Keratinocyte (primary cell): ENCODE measurements at regions not wholly inside any gene's neighbourhood (a gene's known extent, or its start where the extent isn't known, plus 50 kb on each side); places are given as distances from the start of the nearest gene placed in this dataset.

ENCODE experiments used
- DNase-seq: peaks from one replicate; pipeline ENCODE4 v3.0.0-alpha.2; 2011; ENCODE audit warnings: low read depth, missing footprints, low spot score
- FAIRE-seq: peaks from 2 replicates; lab custom pipeline; 2011; peaks lifted over from hg19 to GRCh38; lab: Jason Lieb, UNC
- H2AFZ ChIP-seq: 2 replicates; pipeline ENCODE4 v1.6.0; 2012; ENCODE audit warnings: low read length, control low read depth, inconsistent platforms; ENCODE audit not compliant: control insufficient read depth
- H3K27ac ChIP-seq: 2 replicates; pipeline ENCODE4 v1.5.1; 2011; ENCODE audit warnings: low read length; ENCODE audit not compliant: control insufficient read depth, insufficient read depth
- H3K27me3 ChIP-seq: 3 replicates; pipeline ENCODE4 v1.6.0; 2011; ENCODE audit warnings: low read length; ENCODE audit not compliant: control insufficient read depth, insufficient read depth; ENCODE audit errors: extremely low read depth
- H3K36me3 ChIP-seq, 2 experiments: 2 replicates in 1 of 2; 3 replicates in 1 of 2; pipeline ENCODE4 v1.5.1; 2011; ENCODE audit warnings: low read length in 2 of 2, mild to moderate bottlenecking in 1 of 2; ENCODE audit not compliant: control insufficient read depth in 2 of 2, insufficient read depth in 2 of 2; ENCODE audit errors: extremely low read depth in 1 of 2
- H3K4me1 ChIP-seq: 3 replicates; pipeline ENCODE4 v1.5.1; 2011; ENCODE audit warnings: low read length; ENCODE audit not compliant: control insufficient read depth, insufficient read depth; ENCODE audit errors: extremely low read depth
- H3K4me2 ChIP-seq: 3 replicates; pipeline ENCODE4 v1.6.0; 2011; ENCODE audit warnings: low read depth, low read length; ENCODE audit not compliant: control insufficient read depth, insufficient read depth; ENCODE audit errors: extremely low read depth
- H3K4me3 ChIP-seq, 3 experiments: fragments of 200-600 bp in 1 of 3; sonication (generic) in 1 of 3; 2 replicates in 2 of 3; 3 replicates in 1 of 3; pipeline ENCODE4 v1.5.1; 2011 to 2016; ENCODE audit warnings: low read length in 3 of 3, mild to moderate bottlenecking in 3 of 3, control low read depth in 2 of 3, inconsistent platforms in 1 of 3, low read depth in 1 of 3, mixed read lengths in 1 of 3, mixed run types in 1 of 3, moderate library complexity in 1 of 3; ENCODE audit not compliant: control insufficient read depth in 2 of 3, insufficient read depth in 2 of 3; ENCODE audit errors: extremely low read depth in 1 of 3
- H3K79me2 ChIP-seq: 2 replicates; pipeline ENCODE4 v1.6.0; 2012; ENCODE audit warnings: low read length; ENCODE audit not compliant: control insufficient read depth, insufficient read depth
- H3K9ac ChIP-seq: 3 replicates; pipeline ENCODE4 v1.6.0; 2011; ENCODE audit warnings: low read length; ENCODE audit not compliant: control insufficient read depth, insufficient read depth; ENCODE audit errors: extremely low read depth
- H3K9me1 ChIP-seq: 3 replicates; pipeline ENCODE4 v1.6.0; 2011; ENCODE audit warnings: low read length; ENCODE audit not compliant: control insufficient read depth, insufficient read depth; ENCODE audit errors: extremely low read depth
- H3K9me3 ChIP-seq: 2 replicates; pipeline ENCODE4 v1.5.1; 2012; ENCODE audit warnings: low read depth, low read length; ENCODE audit not compliant: control insufficient read depth
- H4K20me1 ChIP-seq: 3 replicates; pipeline ENCODE4 v1.6.0; 2011; ENCODE audit warnings: low read length; ENCODE audit not compliant: control insufficient read depth, insufficient read depth; ENCODE audit errors: extremely low read depth
- EZH2 ChIP-seq: IDR thresholded peaks from one replicate; pipeline ENCODE4 v1.6.1; 2012; ENCODE audit warnings: inconsistent platforms, mild to moderate bottlenecking, low read length, moderate library complexity
- dilution Hi-C: fragments of 300-500 bp; cut with MboI; formaldehyde crosslinking; loops from one replicate; pipeline ENCODE4 v1.7.0; 2020; ENCODE audit warnings: low sequenced_read_pairs; ENCODE audit not compliant: extremely low pct_ligation_motif_present
- TF ChIP-seq, protein P1 (sequence below), 3 experiments: IDR thresholded peaks in 1 of 3; conservative IDR thresholded peaks in 1 of 3; optimal IDR thresholded peaks in 1 of 3; 2 replicates in 2 of 3; 3 replicates in 1 of 3; pipeline versions ENCODE3 to v1.5.1; 2011; ENCODE audit warnings: low read length in 3 of 3, mild to moderate bottlenecking in 3 of 3, moderate library complexity in 2 of 3, control low read depth in 1 of 3, inconsistent platforms in 1 of 3; ENCODE audit not compliant: insufficient read depth in 2 of 3; ENCODE audit errors: extremely low read depth in 1 of 3

- no peak overlapping the region for H3K27ac ChIP-seq
- H3K4me2 ChIP-seq, result no peak overlapping the region
- no peak overlapping the region for H3K4me3 ChIP-seq
- H4K20me1 ChIP-seq, result no peaks in the 10 kb centered on the region
- no peaks in the 10 kb centered on the region for H3K79me2 ChIP-seq
- H3K9me3 ChIP-seq, result no peaks in the 10 kb centered on the region
- FAIRE-seq (no peak), DNase-seq (no peak)
- no peaks in the 10 kb centered on the region for H3K27me3 ChIP-seq
- H3K9me1 ChIP-seq, result no peaks in the 10 kb centered on the region
- no peaks in the 10 kb centered on the region for H3K4me1 ChIP-seq
- TF ChIP-seq, protein P1, sequence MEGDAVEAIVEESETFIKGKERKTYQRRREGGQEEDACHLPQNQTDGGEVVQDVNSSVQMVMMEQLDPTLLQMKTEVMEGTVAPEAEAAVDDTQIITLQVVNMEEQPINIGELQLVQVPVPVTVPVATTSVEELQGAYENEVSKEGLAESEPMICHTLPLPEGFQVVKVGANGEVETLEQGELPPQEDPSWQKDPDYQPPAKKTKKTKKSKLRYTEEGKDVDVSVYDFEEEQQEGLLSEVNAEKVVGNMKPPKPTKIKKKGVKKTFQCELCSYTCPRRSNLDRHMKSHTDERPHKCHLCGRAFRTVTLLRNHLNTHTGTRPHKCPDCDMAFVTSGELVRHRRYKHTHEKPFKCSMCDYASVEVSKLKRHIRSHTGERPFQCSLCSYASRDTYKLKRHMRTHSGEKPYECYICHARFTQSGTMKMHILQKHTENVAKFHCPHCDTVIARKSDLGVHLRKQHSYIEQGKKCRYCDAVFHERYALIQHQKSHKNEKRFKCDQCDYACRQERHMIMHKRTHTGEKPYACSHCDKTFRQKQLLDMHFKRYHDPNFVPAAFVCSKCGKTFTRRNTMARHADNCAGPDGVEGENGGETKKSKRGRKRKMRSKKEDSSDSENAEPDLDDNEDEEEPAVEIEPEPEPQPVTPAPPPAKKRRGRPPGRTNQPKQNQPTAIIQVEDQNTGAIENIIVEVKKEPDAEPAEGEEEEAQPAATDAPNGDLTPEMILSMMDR (optimal IDR thresholded peaks at IDR 0.05 in 1 of 3, IDR thresholded peaks at IDR 0.05 in 1 of 3, conservative IDR thresholded peaks at IDR 0.05 in 1 of 3; ENCODE audit: extremely low read depth in 1 of 3, insufficient read depth in 2 of 3, low read length in 3 of 3), result no peak
- no peak for TF ChIP-seq EZH2
- H2AFZ ChIP-seq, result no peak overlapping the region
- dilution Hi-C loops, result no loop called here
- no peaks in the 10 kb centered on the region for H3K36me3 ChIP-seq
- no peak overlapping the region for H3K9ac ChIP-seq
Measured at GRCh38 chr13:28553971-28554370, 59.0 kb upstream of the FLT1 start.

DNA sequence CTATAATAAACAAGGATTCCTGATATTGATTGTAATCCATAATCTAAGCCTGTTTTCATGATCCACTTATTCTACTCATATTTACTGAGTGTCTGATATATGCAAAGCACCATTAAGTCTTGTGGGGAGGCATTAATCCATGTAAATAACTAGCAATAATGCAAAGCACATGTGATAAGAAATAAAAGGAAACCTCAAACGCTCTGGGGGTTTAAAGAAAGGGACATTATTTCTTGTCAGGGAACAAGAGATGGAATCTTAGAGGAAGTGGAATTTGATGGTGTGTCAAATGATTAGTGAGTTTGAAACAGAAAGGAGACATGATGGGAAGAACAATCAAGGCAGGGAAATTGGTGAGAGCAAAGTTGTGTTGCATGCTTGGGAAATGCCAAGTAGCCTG lies 57.4 kb upstream of the FLT1 start:
- H3K27me3 ChIP-seq, result no peaks in the 10 kb centered on the region
- dilution Hi-C loops, result no loop called here
- DNase-seq (no peak), FAIRE-seq (no peak)
- H3K9me3 ChIP-seq, result no peaks in the 10 kb centered on the region
- no peaks in the 10 kb centered on the region for H3K79me2 ChIP-seq
- no peak overlapping the region for H3K4me2 ChIP-seq
- no peaks in the 10 kb centered on the region for H3K4me1 ChIP-seq
- H3K27ac ChIP-seq, result no peak overlapping the region
- no peak for TF ChIP-seq EZH2
- H3K4me3 ChIP-seq, result no peak overlapping the region
- no peaks in the 10 kb centered on the region for H4K20me1 ChIP-seq
- H3K36me3 ChIP-seq, result no peaks in the 10 kb centered on the region
- H3K9ac ChIP-seq, result no peak overlapping the region
- H2AFZ ChIP-seq, result no peak overlapping the region
- no peaks in the 10 kb centered on the region for H3K9me1 ChIP-seq

DNA sequence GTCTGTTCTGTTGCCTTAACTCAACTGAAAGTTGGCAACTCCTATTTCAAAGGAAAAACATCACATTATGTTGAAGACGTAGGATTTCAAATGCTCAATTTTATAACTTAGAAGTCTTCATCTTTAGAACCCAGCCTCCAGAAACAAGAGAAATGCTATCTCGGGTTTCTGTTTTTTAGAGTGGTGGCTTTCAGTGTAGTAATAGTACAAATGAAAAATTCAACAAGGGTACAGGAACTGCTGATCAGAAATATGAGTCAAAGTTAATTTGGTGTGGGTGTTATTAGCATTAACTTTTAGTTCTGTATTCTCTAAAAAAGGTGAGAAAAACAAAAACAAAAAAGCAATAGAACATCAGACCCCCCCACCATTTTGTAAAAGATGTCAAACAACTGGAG lies 56.6 kb upstream of the FLT1 start:
- no peak for FAIRE-seq
- H3K9ac ChIP-seq, result no peak overlapping the region
- no peaks in the 10 kb centered on the region for H3K9me1 ChIP-seq
- H4K20me1 ChIP-seq, result no peaks in the 10 kb centered on the region
- dilution Hi-C loops, result no loop called here
- no peak overlapping the region for H2AFZ ChIP-seq
- TF ChIP-seq, protein P1 (optimal IDR thresholded peaks at IDR 0.05 in 1 of 3, IDR thresholded peaks at IDR 0.05 in 1 of 3, conservative IDR thresholded peaks at IDR 0.05 in 1 of 3; ENCODE audit: extremely low read depth in 1 of 3, insufficient read depth in 2 of 3, low read length in 3 of 3), result no peak
- no peak for TF ChIP-seq EZH2
- no peaks in the 10 kb centered on the region for H3K4me1 ChIP-seq
- no peak overlapping the region for H3K27ac ChIP-seq
- H3K4me3 ChIP-seq, result no peak overlapping the region
- no peaks in the 10 kb centered on the region for H3K9me3 ChIP-seq
- H3K79me2 ChIP-seq, result no peaks in the 10 kb centered on the region
- no peak overlapping the region for H3K4me2 ChIP-seq
- DNase-seq, result no peak
- H3K27me3 ChIP-seq, result no peaks in the 10 kb centered on the region
- H3K36me3 ChIP-seq, result no peaks in the 10 kb centered on the region
